ENCODE measurements at regions not wholly inside any gene's neighbourhood (a gene's known extent, or its start where the extent isn't known, plus 50 kb on each side); places are given as distances from the start of the nearest gene placed in this dataset.

DNA sequence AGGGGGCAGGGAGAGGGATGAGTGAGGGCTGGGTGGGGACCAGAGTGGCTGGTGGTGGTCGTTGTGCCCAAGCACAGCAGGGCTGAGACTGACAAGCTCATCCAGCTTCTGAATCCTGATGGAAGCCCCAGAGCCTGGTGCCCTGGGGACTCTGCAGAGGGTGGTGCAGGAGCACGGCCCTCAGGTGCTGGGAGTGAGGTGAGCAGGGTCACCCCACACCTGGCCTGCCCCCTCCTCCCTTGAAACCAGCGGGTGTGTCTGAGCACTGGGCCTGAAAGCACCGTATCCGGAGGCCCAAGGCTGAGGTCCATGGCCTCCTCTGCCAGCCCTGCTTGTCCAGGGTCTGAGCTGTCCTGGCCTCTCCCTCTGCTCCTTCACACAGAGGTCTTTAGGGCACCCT is 218.2 kb downstream of the ZNF248 start:
- no peak for TF ChIP-seq CTCF (IDR thresholded peaks at IDR 0.05)
- DNase-seq (ENCODE audit: low spot score) (no peak), ATAC-seq (ENCODE audit: low FRiP score) (no peak)

DNA sequence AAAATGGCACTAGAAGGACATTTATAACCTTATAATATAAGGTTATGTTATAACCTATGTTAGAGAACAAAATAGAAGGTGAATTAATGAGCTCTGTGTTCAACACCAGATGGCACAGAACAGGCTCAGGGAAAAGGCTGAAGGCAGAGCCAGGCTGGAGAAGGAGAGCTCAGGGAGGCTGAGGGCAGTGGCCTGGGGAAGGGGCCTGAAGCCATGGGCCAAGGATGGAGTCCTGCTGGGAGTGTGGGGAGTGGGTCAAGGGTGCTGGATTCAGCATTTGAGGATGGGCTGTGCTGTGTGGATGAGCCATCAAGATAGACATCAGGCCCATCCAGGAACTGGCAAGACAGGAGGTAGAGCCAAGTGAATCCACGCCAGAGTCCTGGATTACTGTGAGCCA is 218.8 kb downstream of the ZNF248 start:
- DNase-seq (ENCODE audit: low spot score): no peak
- no peak for TF ChIP-seq CTCF (IDR thresholded peaks at IDR 0.05)
- no peak for ATAC-seq (ENCODE audit: low FRiP score)

DNA sequence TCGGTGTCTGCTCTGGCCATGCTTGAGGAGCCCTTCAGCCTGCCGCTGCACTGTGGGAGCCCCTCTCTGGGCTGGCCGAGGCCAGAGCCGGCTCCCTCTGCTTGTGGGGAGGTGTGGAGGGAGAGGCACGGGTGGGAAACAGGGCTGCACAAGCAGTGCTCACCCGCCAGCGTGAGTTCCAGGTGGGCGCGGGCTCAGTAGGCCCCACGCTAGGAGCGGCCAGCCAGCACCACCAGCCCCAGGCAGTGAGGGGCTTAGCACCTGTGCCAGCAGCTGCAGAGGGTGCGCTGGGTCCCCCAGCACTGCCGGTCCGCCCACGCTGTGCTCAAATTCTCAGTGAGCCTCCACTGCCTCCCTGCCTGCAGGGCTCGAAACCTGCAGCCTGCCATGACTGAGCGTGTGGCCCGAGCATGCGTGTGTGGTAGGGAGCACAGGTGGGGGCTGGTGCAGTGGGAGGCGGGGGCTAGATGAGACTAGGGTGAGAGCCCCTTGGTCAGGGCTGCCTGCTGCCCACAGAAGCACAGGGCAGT is 223.0 kb downstream of the ZNF248 start:
- no peak for ATAC-seq (ENCODE audit: low FRiP score)
- no peak for DNase-seq (ENCODE audit: low spot score)
- no peak for TF ChIP-seq CTCF (IDR thresholded peaks at IDR 0.05)

DNA sequence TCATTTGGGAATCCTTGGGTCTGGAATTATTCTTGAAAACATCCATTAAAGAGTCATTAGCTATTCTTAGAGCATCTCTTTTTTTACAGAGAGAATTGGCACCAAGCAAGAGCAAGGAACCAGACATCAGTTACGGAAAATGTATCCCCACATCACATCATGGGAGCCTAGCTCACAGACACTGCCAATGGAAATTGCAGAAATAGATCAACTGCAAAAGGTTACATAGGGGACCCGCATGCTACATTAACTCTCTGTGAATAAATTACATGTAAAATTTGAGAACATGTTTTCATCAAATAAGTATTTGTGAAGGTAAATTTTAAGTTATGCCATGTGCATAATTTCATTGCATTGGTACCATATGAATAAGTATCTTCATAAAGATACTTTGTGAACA is 224.8 kb downstream of the ZNF248 start:
- DNase-seq (ENCODE audit: low spot score) (no peak), ATAC-seq (ENCODE audit: low FRiP score) (no peak)
- TF ChIP-seq CTCF (IDR thresholded peaks at IDR 0.05): no peak

- DNase-seq (ENCODE audit: low spot score) (no peak), ATAC-seq (ENCODE audit: low FRiP score) (no peak)
- TF ChIP-seq CTCF (IDR thresholded peaks at IDR 0.05): no peak
These were observed 233.9 kb downstream of the ZNF248 start for GRCh38 chr10:37623506-37623905.

DNA sequence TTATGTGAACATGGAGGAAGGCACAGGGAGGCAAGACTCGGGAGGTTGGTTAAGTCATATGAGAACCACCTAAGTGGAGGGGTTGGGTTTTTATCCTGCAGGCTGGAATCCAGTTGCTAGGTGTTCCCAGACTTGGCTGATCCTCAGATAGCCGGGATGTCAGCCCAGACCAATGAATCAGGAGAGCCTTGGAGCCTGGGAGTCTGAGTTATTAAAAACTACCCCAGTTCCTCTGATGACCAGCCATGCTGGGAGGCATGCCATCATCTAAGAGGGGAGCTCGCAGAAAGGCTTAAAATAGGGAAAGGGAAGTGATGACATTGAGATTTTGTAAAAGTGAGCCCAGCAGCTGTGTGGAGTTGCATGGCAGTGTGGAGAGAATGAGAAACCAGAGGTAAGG is 238.1 kb downstream of the ZNF248 start:
- no peak for TF ChIP-seq CTCF (IDR thresholded peaks at IDR 0.05)
- DNase-seq (ENCODE audit: low spot score) (no peak), ATAC-seq (ENCODE audit: low FRiP score) (no peak)

DNA sequence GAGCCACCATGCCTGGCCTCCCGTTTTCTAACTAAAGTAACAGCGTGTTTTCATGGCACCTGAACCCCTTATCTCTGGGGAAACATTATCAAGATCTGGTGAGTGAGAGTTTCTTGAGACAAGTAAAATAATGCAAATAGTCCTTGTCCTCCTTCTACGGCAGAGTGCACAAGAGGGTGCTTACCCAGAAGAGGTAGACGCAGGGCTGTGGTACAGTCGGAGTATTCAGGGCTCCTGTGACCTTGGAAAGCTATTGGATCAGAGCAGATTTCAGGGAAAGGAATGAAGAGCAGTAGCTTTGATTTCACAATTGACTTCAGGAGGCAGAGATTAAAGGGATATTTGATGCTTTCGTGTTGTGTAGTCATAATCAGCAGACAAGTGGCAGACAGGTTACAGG is 269.1 kb downstream of the ZNF248 start:
- no peak for DNase-seq (ENCODE audit: low spot score)
- TF ChIP-seq CTCF (IDR thresholded peaks at IDR 0.05): no peak
- ATAC-seq (ENCODE audit: low FRiP score): no peak

Measured in omental fat pad (tissue), 3 donors.